ENCODE measurements at regions not wholly inside any gene's neighbourhood (a gene's known extent, or its start where the extent isn't known, plus 50 kb on each side); places are given as distances from the start of the nearest gene placed in this dataset.

DNA sequence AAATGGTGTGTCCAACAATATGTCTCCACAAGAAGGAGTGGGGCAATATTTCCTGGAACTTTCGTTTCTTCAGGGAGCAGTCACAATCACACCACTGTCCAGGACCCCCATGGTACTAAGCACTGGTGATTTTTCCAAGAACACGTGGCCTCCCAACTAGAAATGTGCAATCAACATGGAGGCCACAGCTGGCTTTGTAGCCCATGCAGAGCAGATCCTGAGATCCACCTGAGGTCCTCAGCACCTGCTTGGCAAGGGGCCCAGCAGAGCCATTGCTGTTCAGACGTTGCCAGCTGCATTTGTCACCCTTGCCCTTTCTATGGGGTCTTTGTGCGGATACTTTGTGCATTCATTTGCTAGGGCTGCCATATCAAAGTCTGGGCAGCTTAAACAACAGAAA is 334.5 kb upstream of the IRX4 start:
- TF ChIP-seq EZH2 (IDR thresholded peaks at IDR 0.05) (no peak), EZH2phosphoT487 (IDR thresholded peaks at IDR 0.05) (no peak)
- TF ChIP-seq, protein P1, sequence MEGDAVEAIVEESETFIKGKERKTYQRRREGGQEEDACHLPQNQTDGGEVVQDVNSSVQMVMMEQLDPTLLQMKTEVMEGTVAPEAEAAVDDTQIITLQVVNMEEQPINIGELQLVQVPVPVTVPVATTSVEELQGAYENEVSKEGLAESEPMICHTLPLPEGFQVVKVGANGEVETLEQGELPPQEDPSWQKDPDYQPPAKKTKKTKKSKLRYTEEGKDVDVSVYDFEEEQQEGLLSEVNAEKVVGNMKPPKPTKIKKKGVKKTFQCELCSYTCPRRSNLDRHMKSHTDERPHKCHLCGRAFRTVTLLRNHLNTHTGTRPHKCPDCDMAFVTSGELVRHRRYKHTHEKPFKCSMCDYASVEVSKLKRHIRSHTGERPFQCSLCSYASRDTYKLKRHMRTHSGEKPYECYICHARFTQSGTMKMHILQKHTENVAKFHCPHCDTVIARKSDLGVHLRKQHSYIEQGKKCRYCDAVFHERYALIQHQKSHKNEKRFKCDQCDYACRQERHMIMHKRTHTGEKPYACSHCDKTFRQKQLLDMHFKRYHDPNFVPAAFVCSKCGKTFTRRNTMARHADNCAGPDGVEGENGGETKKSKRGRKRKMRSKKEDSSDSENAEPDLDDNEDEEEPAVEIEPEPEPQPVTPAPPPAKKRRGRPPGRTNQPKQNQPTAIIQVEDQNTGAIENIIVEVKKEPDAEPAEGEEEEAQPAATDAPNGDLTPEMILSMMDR (IDR thresholded peaks at IDR 0.05), result no peak

All from neural progenitor cell (in vitro differentiated cells).